H1 (cell line): ENCODE measurements at regions not wholly inside any gene's neighbourhood (a gene's known extent, or its start where the extent isn't known, plus 50 kb on each side); places are given as distances from the start of the nearest gene placed in this dataset.

Experiments used
- CTCF ChIA-PET: fragments of 300-600 bp; sonication (Branson Sonifier 250); formaldehyde crosslinking; loops from one replicate; lab custom pipeline; 2021; ENCODE audit not compliant: partially characterized antibody; lab: Charles Lee
- POLR2A ChIA-PET: fragments of 300-600 bp; sonication (Branson Sonifier 250); formaldehyde crosslinking; loops from one replicate; lab custom pipeline; 2021; ENCODE audit warnings: inconsistent platforms; ENCODE audit not compliant: partially characterized antibody; lab: Charles Lee
- DNase-seq, 2 experiments: peaks; one replicate each; pipeline versions ENCODE4 v3.0.0 to v3.0.0-alpha.2; 2010 to 2022; ENCODE audit warnings: low spot score in 2 of 2, low read depth in 1 of 2, mixed read lengths in 1 of 2
- FAIRE-seq: peaks from 2 replicates; lab custom pipeline; 2011; peaks lifted over from hg19 to GRCh38; lab: Jason Lieb, UNC
- H2AFZ ChIP-seq: 2 replicates; pipeline ENCODE4 v1.8.1; 2012; ENCODE audit warnings: low read length, inconsistent platforms
- H2AK5ac ChIP-seq: 2 replicates; pipeline ENCODE4 v1.6.1; 2013; ENCODE audit warnings: low read depth, low read length
- H2BK120ac ChIP-seq: replicated peaks from 2 replicates; pipeline ENCODE3; 2013; ENCODE audit warnings: low read depth, low read length, inconsistent platforms
- H2BK12ac ChIP-seq: 2 replicates; pipeline ENCODE4 v1.6.1; 2013; ENCODE audit warnings: low read depth, low read length
- H2BK15ac ChIP-seq: 2 replicates; pipeline ENCODE4 v1.6.1; 2013; ENCODE audit warnings: low read length
- H2BK20ac ChIP-seq: 2 replicates; pipeline ENCODE4 v1.6.1; 2013; ENCODE audit warnings: low read length
- H2BK5ac ChIP-seq: 2 replicates; pipeline ENCODE4 v1.6.1; 2013; ENCODE audit warnings: low read depth, low read length
- H3K14ac ChIP-seq: 2 replicates; pipeline ENCODE4 v1.6.1; 2013; ENCODE audit warnings: inconsistent platforms; ENCODE audit not compliant: insufficient read length
- H3K18ac ChIP-seq: 2 replicates; pipeline ENCODE4 v1.6.1; 2013; ENCODE audit warnings: low read length; ENCODE audit errors: extremely low read depth
- H3K23ac ChIP-seq: 2 replicates; pipeline ENCODE4 v1.6.1; 2013; ENCODE audit warnings: inconsistent platforms; ENCODE audit not compliant: insufficient read length
- H3K23me2 ChIP-seq: 2 replicates; pipeline ENCODE4 v1.6.1; 2013; ENCODE audit warnings: low read depth, low read length
- H3K27ac ChIP-seq: 2 replicates; pipeline ENCODE4 v1.6.1; 2011; ENCODE audit warnings: low read depth, low read length, inconsistent platforms
- H3K27me3 ChIP-seq, 4 experiments: replicated peaks in 1 of 4; 1 replicate in 1 of 4; 2 replicates in 3 of 4; pipeline versions ENCODE4 v1.6.1 to v1.8.1; 2011 to 2013; ENCODE audit warnings: low read length in 3 of 4, mild to moderate bottlenecking in 3 of 4, inconsistent platforms in 2 of 4, mixed read lengths in 2 of 4, moderate library complexity in 1 of 4; ENCODE audit not compliant: control insufficient read depth in 3 of 4, insufficient read depth in 3 of 4; ENCODE audit errors: extremely low read depth in 1 of 4
- H3K36me3 ChIP-seq, 4 experiments: 2 replicates each; pipeline versions ENCODE4 v1.6.1 to v1.8.1; 2011 to 2013; ENCODE audit warnings: mild to moderate bottlenecking in 4 of 4, low read length in 3 of 4, moderate library complexity in 2 of 4, control low read depth in 1 of 4, inconsistent platforms in 1 of 4; ENCODE audit not compliant: insufficient read depth in 4 of 4, control insufficient read depth in 2 of 4
- H3K4ac ChIP-seq: replicated peaks from 2 replicates; pipeline ENCODE3; 2013; ENCODE audit warnings: low read length, low read depth, mixed read lengths, inconsistent platforms; ENCODE audit not compliant: insufficient read length
- H3K4me1 ChIP-seq, 4 experiments: replicated peaks in 1 of 4; 1 replicate in 1 of 4; 2 replicates in 3 of 4; pipeline versions ENCODE4 v1.6.1 to v1.8.1; 2011 to 2013; ENCODE audit warnings: low read length in 3 of 4, inconsistent platforms in 2 of 4, mixed read lengths in 1 of 4; ENCODE audit not compliant: insufficient read depth in 4 of 4, control insufficient read depth in 3 of 4
- H3K4me2 ChIP-seq, 2 experiments: 2 replicates each; pipeline versions ENCODE4 v1.6.1 to v1.8.1; 2011 to 2013; ENCODE audit warnings: low read depth in 2 of 2, low read length in 2 of 2, control low read depth in 1 of 2, inconsistent platforms in 1 of 2, mild to moderate bottlenecking in 1 of 2; ENCODE audit not compliant: insufficient read depth in 1 of 2
- H3K4me3 ChIP-seq, 4 experiments: fragments of 200-600, 300-600 bp in 1 of 4; sonication (generic), shearing (Covaris generic), sonication (Bioruptor Twin) in 1 of 4; 2 replicates each; pipeline versions ENCODE4 v1.5.1 to v1.8.1; 2011 to 2016; ENCODE audit warnings: low read length in 4 of 4, low read depth in 3 of 4, control low read depth in 2 of 4, inconsistent platforms in 2 of 4, mild to moderate bottlenecking in 2 of 4, mixed read lengths in 1 of 4, moderate library complexity in 1 of 4; ENCODE audit not compliant: insufficient read depth in 2 of 4; ENCODE audit errors: extremely low read depth in 1 of 4
- H3K56ac ChIP-seq: replicated peaks from 2 replicates; pipeline ENCODE3; 2013; ENCODE audit warnings: low read depth, mild to moderate bottlenecking, mixed read lengths, low read length, inconsistent platforms; ENCODE audit not compliant: insufficient read length
- H3K79me1 ChIP-seq: 2 replicates; pipeline ENCODE4 v1.6.1; 2013; ENCODE audit warnings: low read depth, low read length, control low read depth
- H3K79me2 ChIP-seq, 2 experiments: 2 replicates each; pipeline versions ENCODE4 v1.6.1 to v1.8.1; 2012 to 2013; ENCODE audit warnings: low read length in 2 of 2, mild to moderate bottlenecking in 2 of 2, inconsistent platforms in 1 of 2; ENCODE audit not compliant: insufficient read depth in 2 of 2, control insufficient read depth in 1 of 2
- H3K9ac ChIP-seq, 4 experiments: replicated peaks in 1 of 4; 1 replicate in 1 of 4; 2 replicates in 3 of 4; pipeline versions ENCODE4 v1.6.1 to v1.8.1; 2011 to 2013; ENCODE audit warnings: low read depth in 3 of 4, low read length in 3 of 4, control low read depth in 2 of 4, mild to moderate bottlenecking in 2 of 4, moderate library complexity in 2 of 4, inconsistent platforms in 1 of 4; ENCODE audit errors: extremely low read depth in 1 of 4
- H3K9me3 ChIP-seq, 2 experiments: 2 replicates each; pipeline versions ENCODE4 v1.6.1 to v1.8.1; 2012 to 2013; ENCODE audit warnings: mild to moderate bottlenecking in 2 of 2, moderate library complexity in 2 of 2, control low read depth in 1 of 2, inconsistent platforms in 1 of 2, low read depth in 1 of 2, low read length in 1 of 2, mixed read lengths in 1 of 2; ENCODE audit not compliant: insufficient read depth in 2 of 2
- H4K20me1 ChIP-seq, 2 experiments: replicated peaks in 1 of 2; 2 replicates each; pipeline versions ENCODE3 to v1.8.1; 2011 to 2013; ENCODE audit warnings: inconsistent platforms in 2 of 2, low read length in 2 of 2, mild to moderate bottlenecking in 1 of 2; ENCODE audit not compliant: insufficient read depth in 2 of 2, control insufficient read depth in 1 of 2
- H4K5ac ChIP-seq: 2 replicates; pipeline ENCODE4 v1.6.1; 2013; ENCODE audit warnings: low read length, low read depth, mixed read lengths, inconsistent platforms; ENCODE audit not compliant: insufficient read length
- H4K8ac ChIP-seq: 2 replicates; pipeline ENCODE4 v1.8.0; 2013; ENCODE audit warnings: mild to moderate bottlenecking, moderate library complexity, low read length, inconsistent platforms; ENCODE audit not compliant: insufficient read depth; ENCODE audit errors: extremely low read depth
- H4K91ac ChIP-seq: replicated peaks from 2 replicates; pipeline ENCODE3; 2013; ENCODE audit warnings: low read length, mixed read lengths, inconsistent platforms; ENCODE audit not compliant: insufficient read length
- CEBPB ChIP-seq: IDR thresholded peaks from 2 replicates; pipeline ENCODE4 v1.6.1; 2012; ENCODE audit warnings: low read depth, low read length
- HDAC6 ChIP-seq: IDR thresholded peaks from one replicate; pipeline ENCODE4 v1.7.1; 2012; ENCODE audit warnings: low read depth, mild to moderate bottlenecking, inconsistent platforms, low read length, moderate library complexity
- NANOG ChIP-seq: IDR thresholded peaks from 2 replicates; pipeline ENCODE4 v1.6.1; 2011; ENCODE audit warnings: low read length, low read depth, mild to moderate bottlenecking, inconsistent platforms; ENCODE audit not compliant: insufficient read depth, poor library complexity, severe bottlenecking
- NRF1 ChIP-seq: IDR thresholded peaks from 2 replicates; pipeline ENCODE4 v1.6.1; 2011; ENCODE audit warnings: mild to moderate bottlenecking, low read depth, low read length, improper control_type of control experiment
- POU5F1 ChIP-seq: IDR thresholded peaks from 2 replicates; pipeline ENCODE4 v1.6.1; 2011; ENCODE audit warnings: low read depth, mild to moderate bottlenecking, low read length, moderate library complexity
- RAD21 ChIP-seq, 2 experiments: IDR thresholded peaks in 1 of 2; conservative IDR thresholded peaks in 1 of 2; 2 replicates each; pipeline ENCODE4 v1.6.1; 2011; ENCODE audit warnings: low read depth in 2 of 2, low read length in 2 of 2, improper control_type of control experiment in 1 of 2, inconsistent platforms in 1 of 2, mild to moderate bottlenecking in 1 of 2, moderate library complexity in 1 of 2
- RBBP5 ChIP-seq: IDR thresholded peaks from 2 replicates; pipeline ENCODE4 v1.7.1; 2012; ENCODE audit warnings: low read depth, mild to moderate bottlenecking, inconsistent platforms, low read length, moderate library complexity, borderline replicate concordance
- SIN3A ChIP-seq, 2 experiments: IDR thresholded peaks in 1 of 2; conservative IDR thresholded peaks in 1 of 2; 2 replicates each; pipeline ENCODE4 v1.6.1; 2011 to 2012; ENCODE audit warnings: low read length in 2 of 2, improper control_type of control experiment in 1 of 2, low read depth in 1 of 2, mild to moderate bottlenecking in 1 of 2
- SP4 ChIP-seq: IDR thresholded peaks from 2 replicates; pipeline ENCODE4 v1.6.1; 2012; ENCODE audit warnings: low read length, inconsistent platforms
- TEAD4 ChIP-seq: IDR thresholded peaks from 2 replicates; pipeline ENCODE4 v1.6.1; 2012; ENCODE audit warnings: low read depth, low read length, inconsistent platforms, mixed read lengths
- WGBS, 2 experiments: shearing (Covaris generic) in 1 of 2; methylation state at CpG; one replicate each; pipeline versions ENCODE4 v1.1.6 to v1.1.7; 2013 to 2015; ENCODE audit warnings: low lambda C conversion rate in 2 of 2, mixed read lengths in 2 of 2, inconsistent platforms in 1 of 2, low coverage in 1 of 2, missing lambda C conversion rate in 1 of 2; ENCODE audit not compliant: insufficient replicate concordance in 2 of 2, insufficient coverage in 1 of 2, insufficient read length in 1 of 2; ENCODE audit errors: extremely low coverage in 1 of 2, missing lambda C conversion rate in 1 of 2; 5-methylcytosine and 5-hydroxymethylcytosine counted together

DNA sequence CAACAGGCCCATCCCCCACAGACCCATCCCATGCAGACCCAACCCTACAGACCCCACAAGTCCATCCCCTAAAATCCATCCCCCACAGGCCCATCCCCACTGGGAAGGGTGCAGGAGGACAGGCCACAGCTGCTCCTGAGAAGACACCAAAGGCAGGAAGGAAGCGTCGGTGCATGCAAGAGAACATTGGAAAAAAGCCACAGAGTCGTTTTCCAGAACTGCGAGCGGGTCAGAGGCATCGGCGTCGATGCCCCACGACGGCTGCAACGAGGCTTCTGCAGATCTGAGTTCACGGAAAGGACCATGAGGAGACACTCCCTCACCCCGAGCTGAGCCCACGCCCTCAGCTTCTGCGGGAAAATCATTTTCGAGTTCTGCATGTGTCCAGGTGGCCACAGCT lies 59.6 kb upstream of the GALNT9 start:
- H3K27me3 ChIP-seq, result peaks cover 5 to 50% (median 42%) of the 10 kb centered on the region in 4 experiments
- H4K91ac ChIP-seq, result no peak overlapping the region
- no peak overlapping the region for H3K4ac ChIP-seq
- H2AFZ ChIP-seq, result no peak overlapping the region
- H3K23me2 ChIP-seq, result no peaks in the 10 kb centered on the region
- no peak overlapping the region for H3K4me3 ChIP-seq
- no peak for TF ChIP-seq TEAD4
- TF ChIP-seq NANOG, result no peak
- TF ChIP-seq POU5F1, result no peak
- no peak for TF ChIP-seq CEBPB
- TF ChIP-seq RAD21 (IDR thresholded peaks at IDR 0.05 in 1 of 2, conservative IDR thresholded peaks at IDR 0.05 in 1 of 2; ENCODE audit: low read depth in 2 of 2, low read length in 2 of 2), result no peak
- TF ChIP-seq SP4, result no peak
- TF ChIP-seq RBBP5, result no peak
- TF ChIP-seq SIN3A (conservative IDR thresholded peaks at IDR 0.05 in 1 of 2, IDR thresholded peaks at IDR 0.05 in 1 of 2; ENCODE audit: low read depth in 1 of 2, low read length in 2 of 2), result no peak
- TF ChIP-seq NRF1, result no peak
- no peak for TF ChIP-seq HDAC6
- TF ChIP-seq, all 59 proteins: peak for 0
- no peak overlapping the region for H2AK5ac ChIP-seq
- no peak overlapping the region for H2BK12ac ChIP-seq
- 82% methylated on average over 16 of the region's 16 CpGs; no CpG with 5 or more reads in 1 of the 2 experiments for WGBS, 2 experiments
- DNase-seq (no peak), FAIRE-seq (no peak)
- no peak overlapping the region for H2BK15ac ChIP-seq
- POLR2A ChIA-PET, result interaction anchor here (0.8 to 2.0 kb wide), 4 partner anchors 15 to 172 kb away, joined by 3 to 9 read pairs (median 3); no protein-coding TSS in a partner anchor
- no peak overlapping the region for H2BK5ac ChIP-seq
- no peak overlapping the region for H3K23ac ChIP-seq
- CTCF ChIA-PET, result interaction anchor here (0.7 to 5.0 kb wide), 2 partner anchors 14 to 119 kb away, joined by 3 to 25 read pairs; no protein-coding TSS in a partner anchor
- H3K56ac ChIP-seq, result no peak overlapping the region
- H3K9ac ChIP-seq, result no peak overlapping the region
- H4K5ac ChIP-seq, result no peak overlapping the region
- H2BK20ac ChIP-seq, result no peak overlapping the region
- no peak overlapping the region for H3K4me2 ChIP-seq
- no peak overlapping the region for H2BK120ac ChIP-seq
- H3K79me2 ChIP-seq, result no peaks in the 10 kb centered on the region
- no peak overlapping the region; the same call in 1 of the 2 replicates for H4K8ac ChIP-seq
- no peak overlapping the region for H3K27ac ChIP-seq
- no peaks in the 10 kb centered on the region for H3K79me1 ChIP-seq
- no peak overlapping the region; the same call in 1 of the 2 replicates for H3K18ac ChIP-seq
- H4K20me1 ChIP-seq, result no peaks in the 10 kb centered on the region
- H3K4me1 ChIP-seq, result peaks cover 0 to 28% (median 15%) of the 10 kb centered on the region in 4 experiments; a peak in 6 of 7 replicates
- no peak overlapping the region for H3K14ac ChIP-seq
- no peaks in the 10 kb centered on the region; a peak in 1 of 4 replicates for H3K9me3 ChIP-seq
- H3K36me3 ChIP-seq, result no peaks in the 10 kb centered on the region
